ENCODE measurements at regions not wholly inside any gene's neighbourhood (a gene's known extent, or its start where the extent isn't known, plus 50 kb on each side); places are given as distances from the start of the nearest gene placed in this dataset.

- no peak for DNase-seq
- no peak overlapping the region for H3K9ac ChIP-seq (ENCODE audit: low read length)
- no peaks in the 10 kb centered on the region for H3K9me3 ChIP-seq (ENCODE audit: low read length)
- H4K20me1 ChIP-seq (ENCODE audit: low read length) = no peaks in the 10 kb centered on the region
- H3F3A ChIP-seq (ENCODE audit: low read length, unreplicated experiment) = no peaks in the 10 kb centered on the region
- H3K4me1 ChIP-seq (ENCODE audit: insufficient read depth, low read length) = peaks cover 11% of the 10 kb centered on the region
- ChIA-PET POLR2A (ENCODE audit: unreplicated experiment) (no interaction called here), CTCF (no interaction called here)
- H3K4me2 ChIP-seq (ENCODE audit: low read length) = no peak overlapping the region
- intact Hi-C loops (cut with micrococcal nuclease) = no loop called here
- BruUV-seq (replicated peaks) = no TSS peak
- H3K9me2 ChIP-seq (replicated peaks; ENCODE audit: low read length) = no peaks in the 10 kb centered on the region
- no peak for ATAC-seq
- no peaks in the 10 kb centered on the region for H3K27me3 ChIP-seq (ENCODE audit: low read length)
- H3K4me3 ChIP-seq (ENCODE audit: low read length) = no peak overlapping the region
- no peak overlapping the region for H3K27ac ChIP-seq (ENCODE audit: low read length)
- H3K36me3 ChIP-seq (ENCODE audit: low read depth, low read length) = no peaks in the 10 kb centered on the region
- TF ChIP-seq CTCF (conservative IDR thresholded peaks at IDR 0.05; ENCODE audit: low read depth, low read length) (no peak), EZH2 (IDR thresholded peaks at IDR 0.05; ENCODE audit: low read length, unreplicated experiment) (no peak), EZH2phosphoT487 (IDR thresholded peaks at IDR 0.05; ENCODE audit: borderline replicate concordance, low read length) (no peak)
- no peak overlapping the region for H2AFZ ChIP-seq (ENCODE audit: low read length)
- H3K79me2 ChIP-seq (ENCODE audit: low read length) = no peaks in the 10 kb centered on the region
Measured at GRCh38 chr6:92944132-92944531, 475.2 kb downstream of the EPHA7 start.

DNA sequence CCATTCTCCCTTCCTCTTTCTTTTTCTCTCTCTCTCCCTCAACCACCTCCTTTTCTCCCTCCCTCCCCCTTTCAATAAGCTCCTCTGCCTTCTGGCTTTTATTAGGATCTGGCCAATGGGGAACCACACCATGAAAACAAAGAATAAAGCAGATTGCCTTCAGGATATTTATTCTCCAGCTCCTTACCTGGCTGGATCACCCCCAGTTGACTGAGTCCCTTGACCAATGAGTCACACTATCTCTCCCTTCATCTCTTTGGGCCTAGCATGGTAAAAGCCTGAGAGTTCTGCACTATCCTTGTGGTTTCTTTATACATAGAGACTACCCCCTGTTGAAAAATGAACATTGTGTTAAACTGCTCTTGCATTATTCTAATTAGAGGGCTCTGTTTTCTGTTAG is 476.8 kb downstream of the EPHA7 start:
- peak; percentile 59; the same call in 1 of the 2 replicates for ATAC-seq
- no TSS peak for BruUV-seq (replicated peaks)
- POLR2A ChIA-PET (ENCODE audit: unreplicated experiment) = no interaction called here

GRCh38 chr6:92934625-92935024 is 484.7 kb downstream of the EPHA7 start:
- H3K4me1 ChIP-seq (ENCODE audit: insufficient read depth, low read length) = no peaks in the 10 kb centered on the region
- BruUV-seq (replicated peaks) = no TSS peak
- H3F3A ChIP-seq (ENCODE audit: low read length, unreplicated experiment) = no peaks in the 10 kb centered on the region
- ChIA-PET POLR2A (ENCODE audit: unreplicated experiment) (no interaction called here), CTCF (no interaction called here)
- intact Hi-C loops (cut with micrococcal nuclease) = no loop called here
- no peaks in the 10 kb centered on the region for H3K9me2 ChIP-seq (replicated peaks; ENCODE audit: low read length)
- no peaks in the 10 kb centered on the region for H3K36me3 ChIP-seq (ENCODE audit: low read depth, low read length)
- H3K27ac ChIP-seq (ENCODE audit: low read length) = no peak overlapping the region
- H4K20me1 ChIP-seq (ENCODE audit: low read length) = no peaks in the 10 kb centered on the region
- H3K9me3 ChIP-seq (ENCODE audit: low read length) = no peaks in the 10 kb centered on the region
- no peak overlapping the region for H3K9ac ChIP-seq (ENCODE audit: low read length)
- ATAC-seq (no peak), DNase-seq (no peak)
- TF ChIP-seq CTCF (conservative IDR thresholded peaks at IDR 0.05; ENCODE audit: low read depth, low read length) (no peak), EZH2phosphoT487 (IDR thresholded peaks at IDR 0.05; ENCODE audit: borderline replicate concordance, low read length) (no peak), EZH2 (IDR thresholded peaks at IDR 0.05; ENCODE audit: low read length, unreplicated experiment) (no peak)
- no peak overlapping the region for H2AFZ ChIP-seq (ENCODE audit: low read length)
- no peak overlapping the region for H3K4me3 ChIP-seq (ENCODE audit: low read length)
- H3K27me3 ChIP-seq (ENCODE audit: low read length) = no peaks in the 10 kb centered on the region
- H3K4me2 ChIP-seq (ENCODE audit: low read length) = no peak overlapping the region
- no peaks in the 10 kb centered on the region for H3K79me2 ChIP-seq (ENCODE audit: low read length)

More for the DNA sequence above, 476.8 kb downstream of the EPHA7 start:
- Histone ChIP-seq H3K79me2 (ENCODE audit: low read length) (no peaks in the 10 kb centered on the region), H2AFZ (ENCODE audit: low read length) (no peak overlapping the region), H3K9me3 (ENCODE audit: low read length) (no peaks in the 10 kb centered on the region), H3F3A (ENCODE audit: low read length, unreplicated experiment) (no peaks in the 10 kb centered on the region), H3K4me1 (ENCODE audit: insufficient read depth, low read length) (peaks cover 11% of the 10 kb centered on the region), H3K9ac (ENCODE audit: low read length) (no peak overlapping the region), H4K20me1 (ENCODE audit: low read length) (no peaks in the 10 kb centered on the region), H3K27me3 (ENCODE audit: low read length) (no peaks in the 10 kb centered on the region), H3K9me2 (replicated peaks; ENCODE audit: low read length) (no peaks in the 10 kb centered on the region), H3K27ac (ENCODE audit: low read length) (peak overlapping the region; percentile 45), H3K4me3 (ENCODE audit: low read length) (no peak overlapping the region), H3K36me3 (ENCODE audit: low read depth, low read length) (no peaks in the 10 kb centered on the region), H3K4me2 (ENCODE audit: low read length) (peak overlapping the region; percentile 19; the same call in 1 of the 2 replicates)
- TF ChIP-seq EZH2 (IDR thresholded peaks at IDR 0.05; ENCODE audit: low read length, unreplicated experiment) (no peak), EZH2phosphoT487 (IDR thresholded peaks at IDR 0.05; ENCODE audit: borderline replicate concordance, low read length) (no peak), CTCF (conservative IDR thresholded peaks at IDR 0.05; ENCODE audit: low read depth, low read length) (no peak)
- intact Hi-C loops (cut with micrococcal nuclease) = no loop called here
- CTCF ChIA-PET = no interaction called here
- DNase-seq = peak; percentile 67

Data from PC-3 (cell line).